SU-DHL-6 (cell line): ENCODE measurements at regions not wholly inside any gene's neighbourhood (a gene's known extent, or its start where the extent isn't known, plus 50 kb on each side); places are given as distances from the start of the nearest gene placed in this dataset.

Experiments used
- EZH2phosphoT487 ChIP-seq: fragments of 200-600 bp; sonication (generic), shearing (Covaris generic); conservative IDR thresholded peaks from 2 replicates; pipeline ENCODE4 v1.6.1; 2018; ENCODE audit warnings: mild to moderate bottlenecking, antibody characterized with exemption, low read length, moderate library complexity, mixed read lengths
- TF ChIP-seq, protein P1 (sequence below): fragments of 200-600 bp; sonication (generic); IDR thresholded peaks from one replicate; pipeline ENCODE4 v1.5.1; 2017; ENCODE audit warnings: antibody characterized with exemption, mild to moderate bottlenecking, low read length, moderate library complexity; ENCODE audit not compliant: insufficient read depth, poor library complexity, severe bottlenecking

GRCh38 chr6:16851758-16852157 lies 90.5 kb upstream of the ATXN1 start:
- TF ChIP-seq, protein P1, sequence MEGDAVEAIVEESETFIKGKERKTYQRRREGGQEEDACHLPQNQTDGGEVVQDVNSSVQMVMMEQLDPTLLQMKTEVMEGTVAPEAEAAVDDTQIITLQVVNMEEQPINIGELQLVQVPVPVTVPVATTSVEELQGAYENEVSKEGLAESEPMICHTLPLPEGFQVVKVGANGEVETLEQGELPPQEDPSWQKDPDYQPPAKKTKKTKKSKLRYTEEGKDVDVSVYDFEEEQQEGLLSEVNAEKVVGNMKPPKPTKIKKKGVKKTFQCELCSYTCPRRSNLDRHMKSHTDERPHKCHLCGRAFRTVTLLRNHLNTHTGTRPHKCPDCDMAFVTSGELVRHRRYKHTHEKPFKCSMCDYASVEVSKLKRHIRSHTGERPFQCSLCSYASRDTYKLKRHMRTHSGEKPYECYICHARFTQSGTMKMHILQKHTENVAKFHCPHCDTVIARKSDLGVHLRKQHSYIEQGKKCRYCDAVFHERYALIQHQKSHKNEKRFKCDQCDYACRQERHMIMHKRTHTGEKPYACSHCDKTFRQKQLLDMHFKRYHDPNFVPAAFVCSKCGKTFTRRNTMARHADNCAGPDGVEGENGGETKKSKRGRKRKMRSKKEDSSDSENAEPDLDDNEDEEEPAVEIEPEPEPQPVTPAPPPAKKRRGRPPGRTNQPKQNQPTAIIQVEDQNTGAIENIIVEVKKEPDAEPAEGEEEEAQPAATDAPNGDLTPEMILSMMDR = no peak
- no peak for TF ChIP-seq EZH2phosphoT487
